Thoracic aorta (tissue), 2 donors: ENCODE measurements at regions not wholly inside any gene's neighbourhood (a gene's known extent, or its start where the extent isn't known, plus 50 kb on each side); places are given as distances from the start of the nearest gene placed in this dataset.

ENCODE experiments used
- ATAC-seq: fragments of 150-250 bp; one replicate; pipeline ENCODE4 v1.8.0; 2017; ENCODE audit warnings: low read depth; ENCODE audit not compliant: insufficient number of reproducible peaks, low FRiP score
- DNase-seq: peaks from one replicate; pipeline ENCODE4 v3.0.0-alpha.2; 2020; ENCODE audit warnings: low spot score
- H3K27ac ChIP-seq, 2 donors: fragments of 200-600 bp; sonication (generic); 1 replicate in 1 of 2; 2 replicates in 1 of 2; pipeline ENCODE4 v1.5.1; 2016; ENCODE audit warnings: mild to moderate bottlenecking in 2 of 2, moderate library complexity in 2 of 2
- H3K27me3 ChIP-seq: fragments of 200-600 bp; sonication (generic); replicated peaks from 2 replicates; pipeline ENCODE4 v1.6.0; 2016; ENCODE audit warnings: mild to moderate bottlenecking; ENCODE audit not compliant: insufficient read depth
- H3K36me3 ChIP-seq: fragments of 200-600 bp; sonication (generic); one replicate; pipeline ENCODE4 v1.5.1; 2016
- H3K4me1 ChIP-seq, 2 donors: fragments of 200-600 bp; sonication (generic); 1 replicate in 1 of 2; 2 replicates in 1 of 2; pipeline versions ENCODE4 v1.5.1 to v1.6.0; 2016; ENCODE audit warnings: low read depth in 2 of 2, mild to moderate bottlenecking in 1 of 2; ENCODE audit not compliant: control insufficient read depth in 1 of 2
- H3K4me3 ChIP-seq: fragments of 200-600 bp; sonication (generic); 2 replicates; pipeline ENCODE4 v1.5.1; 2016; ENCODE audit warnings: mild to moderate bottlenecking
- H3K9me3 ChIP-seq: fragments of 200-600 bp; sonication (generic); 2 replicates; pipeline ENCODE4 v1.5.1; 2016
- CTCF ChIP-seq: fragments of 200-600 bp; sonication (generic); IDR thresholded peaks from one replicate; pipeline ENCODE4 v1.5.1; 2019; ENCODE audit warnings: antibody characterized with exemption

GRCh38 chr4:121477079-121477478 lies 96.3 kb upstream of the QRFPR start:
- Histone ChIP-seq H3K4me3 (no peak overlapping the region), H3K27me3 (no peaks in the 10 kb centered on the region), H3K27ac (no peak overlapping the region), H3K36me3 (no peaks in the 10 kb centered on the region), H3K9me3 (no peaks in the 10 kb centered on the region), H3K4me1 (no peaks in the 10 kb centered on the region)
- no peak for TF ChIP-seq CTCF
- no peak for DNase-seq
- no peak for ATAC-seq

- ATAC-seq, result no peak
- TF ChIP-seq CTCF, result no peak
- Histone ChIP-seq H3K27ac (no peak overlapping the region), H3K36me3 (no peaks in the 10 kb centered on the region), H3K27me3 (no peaks in the 10 kb centered on the region), H3K4me3 (no peak overlapping the region), H3K4me1 (no peaks in the 10 kb centered on the region), H3K9me3 (no peaks in the 10 kb centered on the region)
- DNase-seq, result no peak
These were observed 92.3 kb upstream of the QRFPR start for GRCh38 chr4:121472937-121473721.

GRCh38 chr4:121464854-121465253 lies 84.0 kb upstream of the QRFPR start:
- Histone ChIP-seq H3K4me1 (no peaks in the 10 kb centered on the region), H3K9me3 (no peaks in the 10 kb centered on the region), H3K27me3 (no peaks in the 10 kb centered on the region), H3K27ac (no peak overlapping the region), H3K4me3 (no peak overlapping the region), H3K36me3 (no peaks in the 10 kb centered on the region)
- DNase-seq (no peak), ATAC-seq (no peak)
- no peak for TF ChIP-seq CTCF

- H3K27me3 ChIP-seq, result no peaks in the 10 kb centered on the region
- peak; percentile 36 for ATAC-seq
- H3K36me3 ChIP-seq, result no peaks in the 10 kb centered on the region
- no peak overlapping the region for H3K4me3 ChIP-seq
- no peak overlapping the region for H3K27ac ChIP-seq
- TF ChIP-seq CTCF, result no peak
- no peaks in the 10 kb centered on the region for H3K9me3 ChIP-seq
- H3K4me1 ChIP-seq, result no peaks in the 10 kb centered on the region
- DNase-seq, result no peak
These were observed 81.9 kb upstream of the QRFPR start for GRCh38 chr4:121462660-121463261.

- no peak for TF ChIP-seq CTCF
- Histone ChIP-seq H3K9me3 (no peaks in the 10 kb centered on the region), H3K27me3 (no peaks in the 10 kb centered on the region), H3K4me3 (no peak overlapping the region), H3K36me3 (no peaks in the 10 kb centered on the region), H3K27ac (no peak overlapping the region), H3K4me1 (no peaks in the 10 kb centered on the region)
- no peak for ATAC-seq
- no peak for DNase-seq
These were observed 78.2 kb upstream of the QRFPR start for GRCh38 chr4:121459026-121459425.
